A549 (cell line): ENCODE measurements at regions not wholly inside any gene's neighbourhood (a gene's known extent, or its start where the extent isn't known, plus 50 kb on each side); places are given as distances from the start of the nearest gene placed in this dataset.

ENCODE experiments used
- ATAC-seq, 2 experiments: fragments of 200-7000 bp in 1 of 2; fragments of >200 bp in 1 of 2; cut with Nextera tagmentation in 1 of 2; cut with Tn5 transposase in 1 of 2; 3 replicates each; pipeline versions ENCODE4 v1.8.0 to v1.9.1; 2018 to 2020; ENCODE audit warnings: mild to moderate bottlenecking in 1 of 2, moderate library complexity in 1 of 2
- CTCF ChIA-PET: fragments of 300-600 bp; sonication (Branson Sonifier 250); formaldehyde crosslinking; extraction: SDS; loops from one replicate; lab custom pipeline; 2021; ENCODE audit warnings: antibody characterized with exemption, inconsistent platforms; lab: Yijun Ruan, JAX
- POLR2A ChIA-PET: fragments of 350-600 bp; formaldehyde crosslinking; extraction: SDS; loops from one replicate; lab custom pipeline; 2021; ENCODE audit warnings: antibody characterized with exemption, inconsistent platforms; lab: Yijun Ruan, JAX
- DNase-seq, 2 experiments: peaks; one replicate each; pipeline versions ENCODE4 v3.0.0 to v3.0.0-alpha.2; 2011 to 2016; ENCODE audit warnings: low read depth in 1 of 2, low spot score in 1 of 2
- FAIRE-seq: peaks from 2 replicates; lab custom pipeline; 2011; peaks lifted over from hg19 to GRCh38; lab: Jason Lieb, UNC
- H3K27ac ChIP-seq, 2 experiments: fragments of >200 bp; sonication (Bioruptor Twin); formaldehyde crosslinking; 3 replicates each; pipeline ENCODE4 v1.5.1; 2016 to 2017
- H3K4me1 ChIP-seq: fragments of >200 bp; sonication (Bioruptor Twin); formaldehyde crosslinking; 3 replicates; pipeline ENCODE4 v1.6.1; 2016
- H3K4me2 ChIP-seq: fragments of >200 bp; sonication (Bioruptor Twin); formaldehyde crosslinking; 3 replicates; pipeline ENCODE4 v1.6.1; 2016
- H3K4me3 ChIP-seq: fragments of >200 bp; sonication (Bioruptor Twin); formaldehyde crosslinking; 3 replicates; pipeline ENCODE4 v1.5.1; 2016
- H3K9me3 ChIP-seq: fragments of >200 bp; sonication (Bioruptor Twin); formaldehyde crosslinking; 3 replicates; pipeline ENCODE4 v1.6.1; 2016
- ATOH8 ChIP-seq: fragments of 250-450 bp; sonication (Bioruptor Pico); IDR thresholded peaks from 2 replicates; pipeline ENCODE4 v1.5.0; 2020; ENCODE audit warnings: low read depth, mild to moderate bottlenecking, moderate library complexity
- CBX8 ChIP-seq: fragments of 200-600 bp; sonication (generic); IDR thresholded peaks from 2 replicates; pipeline ENCODE4 v1.6.1; 2016
- EHMT2 ChIP-seq: fragments of 200-600 bp; sonication (generic); IDR thresholded peaks from 2 replicates; pipeline ENCODE4 v1.6.1; 2016; ENCODE audit warnings: antibody characterized with exemption, low read depth, mild to moderate bottlenecking, moderate library complexity
- ESRRA ChIP-seq: fragments of 150-350 bp; IDR thresholded peaks from 2 replicates; pipeline ENCODE4 v1.6.1; 2014; ENCODE audit warnings: mild to moderate bottlenecking, low read length, borderline replicate concordance
- FOSL2 ChIP-seq, 2 experiments: fragments of 450-650 bp in 1 of 2; fragments of >200 bp in 1 of 2; sonication (Bioruptor Twin) in 1 of 2; formaldehyde crosslinking; IDR thresholded peaks; 2 replicates each; pipeline versions ENCODE4 v1.5.0 to v1.6.1; 2016 to 2020; ENCODE audit warnings: mild to moderate bottlenecking in 1 of 2, moderate library complexity in 1 of 2
- FOXS1 ChIP-seq: fragments of 250-450 bp; sonication (Bioruptor Pico); IDR thresholded peaks from 2 replicates; pipeline ENCODE4 v1.5.0; 2020; ENCODE audit warnings: mild to moderate bottlenecking, moderate library complexity
- GATA3 ChIP-seq: IDR thresholded peaks from 2 replicates; pipeline ENCODE4 v1.6.1; 2012; ENCODE audit warnings: borderline replicate concordance
- HES2 ChIP-seq: fragments of >200 bp; sonication (Bioruptor Twin); formaldehyde crosslinking; IDR thresholded peaks from 2 replicates; pipeline ENCODE4 v1.6.1; 2016
- HMGXB4 ChIP-seq: fragments of 250-450 bp; sonication (Bioruptor Pico); IDR thresholded peaks from 2 replicates; pipeline ENCODE4 v1.5.0; 2021; ENCODE audit warnings: mild to moderate bottlenecking, moderate library complexity, borderline replicate concordance
- HOXA7 ChIP-seq: fragments of 250-450 bp; sonication (Bioruptor Pico); IDR thresholded peaks from 2 replicates; pipeline ENCODE4 v1.5.0; 2020; ENCODE audit warnings: mild to moderate bottlenecking, moderate library complexity
- HOXB13 ChIP-seq: fragments of 250-450 bp; sonication (Bioruptor Pico); IDR thresholded peaks from 2 replicates; pipeline ENCODE4 v1.5.0; 2020; ENCODE audit warnings: low read depth, mild to moderate bottlenecking, moderate library complexity
- HOXB5 ChIP-seq: fragments of 250-450 bp; sonication (Bioruptor Pico); IDR thresholded peaks from 2 replicates; pipeline ENCODE4 v1.5.0; 2020; ENCODE audit warnings: mild to moderate bottlenecking, moderate library complexity
- JUN ChIP-seq, 2 experiments: fragments of >200 bp; sonication (Bioruptor Twin); formaldehyde crosslinking; IDR thresholded peaks; 2 replicates in 1 of 2; 3 replicates in 1 of 2; pipeline ENCODE4 v1.6.1; 2016 to 2017
- KDM1A ChIP-seq: fragments of 200-600 bp; sonication (generic); IDR thresholded peaks from 2 replicates; pipeline ENCODE4 v1.6.1; 2016; ENCODE audit warnings: low read depth, mild to moderate bottlenecking
- MAZ ChIP-seq: fragments of 150-350 bp; IDR thresholded peaks from 2 replicates; pipeline ENCODE4 v1.6.1; 2014; ENCODE audit warnings: antibody characterized with exemption, low read depth, low read length, borderline replicate concordance
- MYC ChIP-seq: IDR thresholded peaks from 2 replicates; pipeline ENCODE4 v1.6.1; 2012; ENCODE audit warnings: mild to moderate bottlenecking, inconsistent platforms, low read length, improper control_type of control experiment, borderline replicate concordance
- NFE2L2 ChIP-seq: fragments of 150-350 bp; conservative IDR thresholded peaks from 2 replicates; pipeline ENCODE4 v1.6.1; 2014; ENCODE audit warnings: low read length
- NPAS2 ChIP-seq: fragments of 250-450 bp; sonication (Bioruptor Pico); IDR thresholded peaks from 2 replicates; pipeline ENCODE4 v1.8.0; 2022; ENCODE audit warnings: mild to moderate bottlenecking, moderate library complexity, borderline replicate concordance
- NR3C1 ChIP-seq: fragments of >200 bp; sonication (Bioruptor Twin); formaldehyde crosslinking; IDR thresholded peaks from 3 replicates; pipeline ENCODE4 v1.6.1; 2017
- POLR2AphosphoS2 ChIP-seq: conservative IDR thresholded peaks from 2 replicates; pipeline ENCODE4 v1.6.1; 2012; ENCODE audit warnings: low read length, improper control_type of control experiment, inconsistent platforms
- RAD21 ChIP-seq, 2 experiments: fragments of >200 bp in 1 of 2; sonication (Bioruptor Twin) in 1 of 2; formaldehyde crosslinking in 1 of 2; IDR thresholded peaks in 1 of 2; conservative IDR thresholded peaks in 1 of 2; 2 replicates in 1 of 2; 3 replicates in 1 of 2; pipeline ENCODE4 v1.6.1; 2012 to 2018; ENCODE audit warnings: inconsistent platforms in 1 of 2
- RCOR1 ChIP-seq: fragments of 150-350 bp; IDR thresholded peaks from 2 replicates; pipeline ENCODE4 v1.6.1; 2014; ENCODE audit warnings: antibody characterized with exemption, low read length, low read depth
- TFCP2L1 ChIP-seq: fragments of 250-450 bp; sonication (Bioruptor Pico); IDR thresholded peaks from 2 replicates; pipeline ENCODE4 v1.5.0; 2021; ENCODE audit warnings: mild to moderate bottlenecking
- ZFP36 ChIP-seq: fragments of 450-650 bp; IDR thresholded peaks from 2 replicates; pipeline ENCODE4 v1.6.1; 2014; ENCODE audit warnings: borderline replicate concordance; ENCODE audit not compliant: partially characterized antibody
- ZNF302 ChIP-seq: fragments of 250-450 bp; sonication (Bioruptor Pico); IDR thresholded peaks from 2 replicates; pipeline ENCODE4 v1.9.0; 2021; ENCODE audit warnings: inconsistent platforms, mild to moderate bottlenecking, moderate library complexity
- WGBS: methylation state at CpG from one replicate; pipeline ENCODE4 v1.1.6; 2017; ENCODE audit errors: missing lambda C conversion rate; 5-methylcytosine and 5-hydroxymethylcytosine counted together

GRCh38 chr12:105626653-105627052, 296.2 kb downstream of the C12orf75 start:
- no peak for DNase-seq
- ChIA-PET CTCF (interaction anchor here (0.6 to 0.9 kb wide), 2 partner anchors 26 to 43 kb away, joined by 3 to 4 read pairs; no protein-coding TSS in a partner anchor), POLR2A (no interaction called here)
- no peak for ATAC-seq
- H3K9me3 ChIP-seq, result no peaks in the 10 kb centered on the region
- H3K4me1 ChIP-seq, result no peaks in the 10 kb centered on the region
- H3K4me3 ChIP-seq, result no peak overlapping the region
- H3K27ac ChIP-seq, result no peak overlapping the region
- FAIRE-seq, result no peak
- WGBS, result 92% methylated on average over 3 of the region's 3 CpGs
- TF ChIP-seq HOXB5 (no peak), ZFP36 (no peak), HOXA7 (CRISPR knock-in tag) (no peak), JUN (IDR thresholded peaks at IDR 0.05) (no peak), RCOR1 (no peak), CBX8 (no peak), MYC (no peak), ZNF302 (CRISPR knock-in tag) (no peak), NPAS2 (CRISPR knock-in tag) (no peak)
- no peak overlapping the region for H3K4me2 ChIP-seq

GRCh38 chr12:105637470-105637869, 307.0 kb downstream of the C12orf75 start:
- Histone ChIP-seq H3K4me2 (no peak overlapping the region), H3K4me1 (no peaks in the 10 kb centered on the region), H3K4me3 (no peak overlapping the region), H3K9me3 (peaks cover 40% of the 10 kb centered on the region), H3K27ac (no peak overlapping the region)
- DNase-seq (no peak), ATAC-seq (no peak), FAIRE-seq (no peak)
- ChIA-PET POLR2A (no interaction called here), CTCF (no interaction called here)
- TF ChIP-seq KDM1A (no peak), FOSL2 (IDR thresholded peaks at IDR 0.05) (no peak), FOSL2 (CRISPR knock-in tag; IDR thresholded peaks at IDR 0.05) (no peak), EHMT2 (no peak), ATOH8 (CRISPR knock-in tag) (no peak), TFCP2L1 (CRISPR knock-in tag) (no peak), HES2 (no peak), POLR2AphosphoS2 (no peak), HOXB13 (no peak), NFE2L2 (no peak), MAZ (no peak), GATA3 (no peak), ZNF302 (CRISPR knock-in tag) (no peak)
- 9% methylated on average over 2 of the region's 2 CpGs for WGBS

- Histone ChIP-seq H3K4me1 (no peaks in the 10 kb centered on the region), H3K9me3 (peaks cover 27% of the 10 kb centered on the region), H3K4me3 (no peak overlapping the region), H3K27ac (no peak overlapping the region), H3K4me2 (no peak overlapping the region)
- no peak for FAIRE-seq
- ChIA-PET POLR2A (no interaction called here), CTCF (interaction anchor here (1.3 to 1.6 kb wide), 2 partner anchors 221 to 496 kb away, joined by 4 read pairs; no protein-coding TSS in a partner anchor)
- DNase-seq, result no peak
- no peak for ATAC-seq
- no peak for TF ChIP-seq ZNF302 (CRISPR knock-in tag)
- no peak for TF ChIP-seq MAZ
- no peak for TF ChIP-seq RAD21 (conservative IDR thresholded peaks at IDR 0.05 in 1 of 2, IDR thresholded peaks at IDR 0.05 in 1 of 2)
- TF ChIP-seq HMGXB4 (CRISPR knock-in tag), result no peak
- TF ChIP-seq NR3C1, result no peak
- TF ChIP-seq HOXB13, result no peak
- TF ChIP-seq HOXB5, result no peak
- no peak for TF ChIP-seq HES2
- no peak for TF ChIP-seq FOXS1
- no peak for TF ChIP-seq ESRRA
- 0% methylated on average over 1 of the region's 1 CpG for WGBS
Measured at GRCh38 chr12:105640761-105641160, 310.3 kb downstream of the C12orf75 start.
